IMR-90 (cell line): ENCODE measurements at regions not wholly inside any gene's neighbourhood (a gene's known extent, or its start where the extent isn't known, plus 50 kb on each side); places are given as distances from the start of the nearest gene placed in this dataset.

ENCODE experiments used
- ATAC-seq: fragments of 200-7000 bp; cut with Tn5 transposase; 2 replicates; pipeline ENCODE4 v1.9.1; 2020; ENCODE audit warnings: low read depth, mild to moderate bottlenecking, moderate library complexity
- BruUV-seq: library from RNA; stranded (reverse); fragments of 400-500 nt; replicated peaks from 2 replicates; lab custom pipeline; 2021; lab: Mats Ljungman, UMichigan
- CTCF ChIA-PET: fragments of 300-600 bp; formaldehyde crosslinking; extraction: SDS; loops from one replicate; lab custom pipeline; 2021; ENCODE audit warnings: antibody characterized with exemption; lab: Yijun Ruan, JAX
- POLR2A ChIA-PET: fragments of 300-600 bp; sonication (Branson Sonifier 250); formaldehyde crosslinking; loops from one replicate; lab custom pipeline; 2022; ENCODE audit warnings: antibody characterized with exemption; ENCODE audit not compliant: unreplicated experiment; lab: Charles Lee
- DNase-seq: peaks from one replicate; pipeline ENCODE4 v3.0.0; 2013
- H2AFZ ChIP-seq: replicated peaks from 2 replicates; pipeline ENCODE3; 2013; ENCODE audit warnings: low read length, mild to moderate bottlenecking; ENCODE audit not compliant: poor library complexity
- H2AK5ac ChIP-seq: 2 replicates; pipeline ENCODE4 v1.6.1; 2013; ENCODE audit warnings: low read depth, low read length, inconsistent platforms
- H2AK9ac ChIP-seq: replicated peaks from 2 replicates; pipeline ENCODE3; 2013; ENCODE audit warnings: mild to moderate bottlenecking, low read depth, low read length, moderate library complexity; ENCODE audit not compliant: poor library complexity
- H2BK120ac ChIP-seq: 2 replicates; pipeline ENCODE4 v1.6.1; 2013; ENCODE audit warnings: low read depth, low read length, inconsistent platforms
- H2BK15ac ChIP-seq: 3 replicates; pipeline ENCODE4 v1.6.1; 2013; ENCODE audit warnings: low read depth, low read length, inconsistent platforms
- H2BK20ac ChIP-seq: 2 replicates; pipeline ENCODE4 v1.6.1; 2013; ENCODE audit warnings: low read depth, mild to moderate bottlenecking, inconsistent platforms, low read length, moderate library complexity
- H2BK5ac ChIP-seq: 2 replicates; pipeline ENCODE4 v1.6.1; 2013; ENCODE audit warnings: mild to moderate bottlenecking, low read depth, low read length, inconsistent platforms; ENCODE audit not compliant: poor library complexity, severe bottlenecking
- H3K14ac ChIP-seq: replicated peaks from 2 replicates; pipeline ENCODE4 v1.6.1; 2013; ENCODE audit warnings: low read depth, low read length, inconsistent platforms
- H3K18ac ChIP-seq: 2 replicates; pipeline ENCODE4 v1.6.1; 2013; ENCODE audit warnings: low read depth, low read length, control low read depth
- H3K23ac ChIP-seq: 2 replicates; pipeline ENCODE4 v1.6.1; 2013; ENCODE audit warnings: low read depth, low read length, inconsistent platforms
- H3K27ac ChIP-seq: 2 replicates; pipeline ENCODE4 v1.5.1; 2013; ENCODE audit warnings: mild to moderate bottlenecking, control low read depth, low read length; ENCODE audit not compliant: insufficient read depth
- H3K27me3 ChIP-seq: 2 replicates; pipeline ENCODE4 v1.6.1; 2013; ENCODE audit warnings: low read length; ENCODE audit not compliant: control insufficient read depth, insufficient read depth
- H3K36me3 ChIP-seq: 2 replicates; pipeline ENCODE4 v1.6.1; 2013; ENCODE audit warnings: low read length, mixed read lengths; ENCODE audit not compliant: control insufficient read depth, insufficient read depth
- H3K4ac ChIP-seq: 2 replicates; pipeline ENCODE4 v1.6.1; 2013; ENCODE audit warnings: low read depth, low read length, inconsistent platforms
- H3K4me1 ChIP-seq: 2 replicates; pipeline ENCODE4 v1.6.1; 2013; ENCODE audit warnings: low read length, mixed read lengths; ENCODE audit not compliant: control insufficient read depth, insufficient read depth
- H3K4me2 ChIP-seq: 2 replicates; pipeline ENCODE4 v1.6.1; 2013; ENCODE audit warnings: low read depth, mild to moderate bottlenecking, control low read depth, low read length, moderate library complexity
- H3K4me3 ChIP-seq: 2 replicates; pipeline ENCODE4 v1.5.1; 2013; ENCODE audit warnings: low read depth, mild to moderate bottlenecking, control low read depth, low read length, moderate library complexity; ENCODE audit not compliant: insufficient read depth
- H3K56ac ChIP-seq: 2 replicates; pipeline ENCODE4 v1.6.1; 2013; ENCODE audit warnings: low read length, inconsistent platforms; ENCODE audit not compliant: insufficient read depth; ENCODE audit errors: extremely low read depth
- H3K79me1 ChIP-seq, 2 experiments: 2 replicates each; pipeline ENCODE4 v1.6.1; 2013; ENCODE audit warnings: low read length in 2 of 2, inconsistent platforms in 1 of 2, low read depth in 1 of 2
- H3K9ac ChIP-seq: 2 replicates; pipeline ENCODE4 v1.6.1; 2013; ENCODE audit warnings: low read depth, low read length, control low read depth
- H3K9me1 ChIP-seq: 2 replicates; pipeline ENCODE4 v1.6.1; 2013; ENCODE audit warnings: low read length, inconsistent platforms; ENCODE audit not compliant: insufficient read depth
- H3K9me3 ChIP-seq: 2 replicates; pipeline ENCODE4 v1.6.1; 2013; ENCODE audit warnings: low read length; ENCODE audit not compliant: control insufficient read depth, insufficient read depth
- H4K20me1 ChIP-seq: 2 replicates; pipeline ENCODE4 v1.6.1; 2013; ENCODE audit warnings: low read length, inconsistent platforms; ENCODE audit not compliant: insufficient read depth
- H4K5ac ChIP-seq: 2 replicates; pipeline ENCODE4 v1.6.1; 2013; ENCODE audit warnings: mild to moderate bottlenecking, low read depth, low read length, control low read depth
- H4K8ac ChIP-seq, 2 experiments: 2 replicates each; pipeline ENCODE4 v1.6.1; 2013; ENCODE audit warnings: low read depth in 2 of 2, low read length in 2 of 2, control low read depth in 1 of 2, inconsistent platforms in 1 of 2
- H4K91ac ChIP-seq: 2 replicates; pipeline ENCODE4 v1.6.1; 2013; ENCODE audit warnings: low read depth, low read length, inconsistent platforms; ENCODE audit not compliant: insufficient read depth
- CEBPB ChIP-seq: IDR thresholded peaks from 2 replicates; pipeline ENCODE4 v1.6.1; 2012; ENCODE audit warnings: low read depth, low read length, improper control_type of control experiment
- CHD1 ChIP-seq: IDR thresholded peaks from 2 replicates; pipeline ENCODE4 v1.6.1; 2012; ENCODE audit warnings: low read depth, low read length, improper control_type of control experiment
- MAZ ChIP-seq: IDR thresholded peaks from 2 replicates; pipeline ENCODE4 v1.6.1; 2012; ENCODE audit warnings: low read depth, mild to moderate bottlenecking, low read length, improper control_type of control experiment, moderate library complexity, borderline replicate concordance
- MXI1 ChIP-seq: IDR thresholded peaks from 2 replicates; pipeline ENCODE4 v1.6.1; 2012; ENCODE audit warnings: low read depth, mild to moderate bottlenecking, low read length, moderate library complexity, borderline replicate concordance
- POLR2A ChIP-seq: IDR thresholded peaks from 2 replicates; pipeline ENCODE4 v1.6.1; 2012; ENCODE audit warnings: mild to moderate bottlenecking, low read depth, low read length
- RAD21 ChIP-seq: IDR thresholded peaks from 2 replicates; pipeline ENCODE4 v1.6.1; 2012; ENCODE audit warnings: low read length, improper control_type of control experiment
- RCOR1 ChIP-seq: IDR thresholded peaks from 2 replicates; pipeline ENCODE4 v1.6.1; 2012; ENCODE audit warnings: mild to moderate bottlenecking, low read length, improper control_type of control experiment; ENCODE audit not compliant: insufficient replicate concordance
- RFX5 ChIP-seq: IDR thresholded peaks from 2 replicates; pipeline ENCODE4 v1.8.0; 2012; ENCODE audit warnings: low read depth, mild to moderate bottlenecking, low read length, moderate library complexity
- WGBS, 2 experiments: methylation state at CpG; one replicate each; pipeline versions ENCODE4 v1.1.5 to v1.1.7; 2013; ENCODE audit warnings: missing lambda C conversion rate in 2 of 2; ENCODE audit not compliant: insufficient read length in 1 of 2; ENCODE audit errors: extremely low coverage in 2 of 2; 5-methylcytosine and 5-hydroxymethylcytosine counted together
- dilution Hi-C: fragments of 300-500 bp; cut with HindIII; formaldehyde crosslinking; loops from one replicate; pipeline ENCODE4 v1.14.3; 2018; ENCODE audit warnings: low sequenced_read_pairs; ENCODE audit not compliant: unreplicated experiment
- in situ Hi-C: fragments of 300-500 bp; cut with MboI; formaldehyde crosslinking; loops from 3 replicates; pipeline ENCODE4 v1.14.3; 2019; ENCODE audit warnings: low sequenced_read_pairs, inconsistent platforms, mixed read lengths
- intact Hi-C: fragments of 100-400 bp; cut with micrococcal nuclease; formaldehyde crosslinking; loops from 2 replicates; pipeline ENCODE4 v1.10.0; 2022
- TF ChIP-seq, protein P1 (sequence below): fragments of 150-350 bp; IDR thresholded peaks from 2 replicates; pipeline ENCODE4 v1.6.1; 2017; ENCODE audit warnings: mild to moderate bottlenecking, antibody characterized with exemption, low read length, low read depth

DNA sequence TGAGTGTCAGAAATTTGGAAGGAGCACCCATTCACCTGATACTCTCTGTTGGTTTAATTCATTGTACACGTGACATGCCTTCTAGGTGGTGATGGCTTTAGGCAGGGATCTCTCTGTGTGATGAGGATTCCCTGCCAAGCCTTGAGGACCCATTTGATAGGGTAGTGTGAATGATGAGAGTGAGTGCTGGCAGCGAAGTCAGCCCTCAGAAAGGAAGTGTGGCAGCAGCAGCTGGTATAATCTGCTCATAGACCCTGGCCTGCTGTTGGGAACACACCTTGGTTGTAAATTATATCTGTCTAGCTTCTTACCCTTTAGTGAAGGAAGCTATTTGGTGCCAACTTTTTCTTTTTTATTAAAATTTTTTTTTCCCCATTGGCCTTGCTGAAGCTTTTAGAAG, 164.5 kb downstream of the HAUS1 start:
- Histone ChIP-seq H3K9ac (no peak overlapping the region), H2AK9ac (no peak overlapping the region), H4K8ac (no peak overlapping the region), H2BK5ac (no peak overlapping the region), H4K91ac (no peak overlapping the region), H2BK15ac (no peak overlapping the region), H2BK120ac (no peak overlapping the region), H3K79me1 (peaks cover 3 to 10% of the 10 kb centered on the region in 2 experiments), H3K27ac (no peak overlapping the region), H3K9me3 (no peaks in the 10 kb centered on the region), H3K36me3 (peaks cover 7% of the 10 kb centered on the region), H3K14ac (no peak overlapping the region), H3K18ac (no peak overlapping the region), H3K23ac (no peak overlapping the region), H3K4ac (no peak overlapping the region), H3K4me1 (no peaks in the 10 kb centered on the region), H3K9me1 (0 out of 2 replicates have a peak, but pooled peaks cover 2% of the 10 kb centered on the region), H3K4me2 (no peak overlapping the region), H2BK20ac (no peak overlapping the region), H4K20me1 (no peaks in the 10 kb centered on the region), H3K27me3 (no peaks in the 10 kb centered on the region), H3K56ac (no peak overlapping the region), H2AFZ (no peak overlapping the region), H4K5ac (no peak overlapping the region), H2AK5ac (no peak overlapping the region), H3K4me3 (no peak overlapping the region)
- ChIA-PET CTCF (interaction anchor here (0.6 kb wide), 1 partner anchor 11 kb away, joined by 6 read pairs; no protein-coding TSS in a partner anchor), POLR2A (no interaction called here)
- in situ Hi-C loops, result no loop called here
- no peak for ATAC-seq
- TF ChIP-seq CEBPB (no peak), CHD1 (no peak), RCOR1 (no peak), MXI1 (no peak), MAZ (no peak), POLR2A (no peak), RFX5 (no peak), RAD21 (no peak)
- TF ChIP-seq, protein P1, sequence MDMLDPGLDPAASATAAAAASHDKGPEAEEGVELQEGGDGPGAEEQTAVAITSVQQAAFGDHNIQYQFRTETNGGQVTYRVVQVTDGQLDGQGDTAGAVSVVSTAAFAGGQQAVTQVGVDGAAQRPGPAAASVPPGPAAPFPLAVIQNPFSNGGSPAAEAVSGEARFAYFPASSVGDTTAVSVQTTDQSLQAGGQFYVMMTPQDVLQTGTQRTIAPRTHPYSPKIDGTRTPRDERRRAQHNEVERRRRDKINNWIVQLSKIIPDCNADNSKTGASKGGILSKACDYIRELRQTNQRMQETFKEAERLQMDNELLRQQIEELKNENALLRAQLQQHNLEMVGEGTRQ, result no peak
- DNase-seq, result no peak
- dilution Hi-C loops, result no loop called here
- WGBS, 2 experiments, result no CpG with 5 or more reads among the region's 2 CpGs
- intact Hi-C loops, result no loop called here
- no TSS peak for BruUV-seq
